Middle frontal gyrus (tissue), 1 donor: ENCODE measurements at regions not wholly inside any gene's neighbourhood (a gene's known extent, or its start where the extent isn't known, plus 50 kb on each side); places are given as distances from the start of the nearest gene placed in this dataset.
"Not testable (repeated sequence)": the region's sequence is repeated elsewhere in the genome, so short reads cannot be mapped to it uniquely, and the experiment has no call there.

Experiments used
- DNase-seq: peaks from one replicate; pipeline ENCODE4 v3.0.0-alpha.2; 2015; ENCODE audit warnings: low spot score; ENCODE audit errors: extremely low spot score

GRCh38 chr6:25178336-25179035, 100.7 kb upstream of the CARMIL1 start:
- DNase-seq = no peak

GRCh38 chr6:25179051-25179778, 100.0 kb upstream of the CARMIL1 start:
- DNase-seq = no peak

- no peak for DNase-seq
Observed at GRCh38 chr6:25180630-25181349, 98.4 kb upstream of the CARMIL1 start.

- DNase-seq = no peak
Observed at GRCh38 chr6:25181350-25181724, 97.8 kb upstream of the CARMIL1 start.

GRCh38 chr6:25181923-25182322, 97.3 kb upstream of the CARMIL1 start:
- no peak for DNase-seq

GRCh38 chr6:25186919-25187318, 92.3 kb upstream of the CARMIL1 start:
- no peak for DNase-seq

- DNase-seq = no peak
Observed at GRCh38 chr6:25188232-25188631, 90.9 kb upstream of the CARMIL1 start.

GRCh38 chr6:25192590-25193459, 86.3 kb upstream of the CARMIL1 start:
- DNase-seq = no peak

- no peak for DNase-seq
Observed at GRCh38 chr6:25193460-25194171, 85.6 kb upstream of the CARMIL1 start.

GRCh38 chr6:25194172-25194678, 84.9 kb upstream of the CARMIL1 start:
- DNase-seq = no peak

GRCh38 chr6:25196464-25196863, 82.7 kb upstream of the CARMIL1 start:
- DNase-seq = no peak

GRCh38 chr6:25197111-25197510, 82.1 kb upstream of the CARMIL1 start:
- no peak for DNase-seq

GRCh38 chr6:25199544-25199943, 79.6 kb upstream of the CARMIL1 start:
- no peak for DNase-seq

GRCh38 chr6:25202504-25202903, 76.7 kb upstream of the CARMIL1 start:
- DNase-seq = no peak

GRCh38 chr6:25205629-25206028, 73.5 kb upstream of the CARMIL1 start:
- no peak for DNase-seq

GRCh38 chr6:25207453-25208155, 71.6 kb upstream of the CARMIL1 start:
- not testable (repeated sequence) for DNase-seq

- no peak for DNase-seq
Observed at GRCh38 chr6:25215881-25216280, 63.3 kb upstream of the CARMIL1 start.

GRCh38 chr6:25217302-25217701, 61.9 kb upstream of the CARMIL1 start:
- DNase-seq = no peak

- no peak for DNase-seq
Observed at GRCh38 chr6:25217829-25218228, 61.3 kb upstream of the CARMIL1 start.

- no peak for DNase-seq
Observed at GRCh38 chr6:25218346-25218745, 60.8 kb upstream of the CARMIL1 start.
